AG04449 (cell line): ENCODE measurements at regions not wholly inside any gene's neighbourhood (a gene's known extent, or its start where the extent isn't known, plus 50 kb on each side); places are given as distances from the start of the nearest gene placed in this dataset.
"Not testable (repeated sequence)": the region's sequence is repeated elsewhere in the genome, so short reads cannot be mapped to it uniquely, and the experiment has no call there.

Experiments used
- CTCF ChIA-PET: fragments of 350-600 bp; formaldehyde crosslinking; extraction: SDS; loops from one replicate; lab custom pipeline; 2021; ENCODE audit warnings: antibody characterized with exemption; lab: Yijun Ruan, JAX
- POLR2A ChIA-PET: fragments of 400-600, 350-600 bp; formaldehyde crosslinking; extraction: SDS; loops from one replicate; lab custom pipeline; 2020; ENCODE audit warnings: antibody characterized with exemption, inconsistent platforms; lab: Yijun Ruan, JAX
- DNase-seq: peaks from one replicate; pipeline ENCODE4 v3.0.0-alpha.2; 2010; ENCODE audit warnings: low read depth, low spot score
- H3K4me3 ChIP-seq: 2 replicates; pipeline ENCODE4 v1.5.1; 2011; ENCODE audit warnings: low read depth, mild to moderate bottlenecking, control low read depth, low read length
- TF ChIP-seq, protein P1 (sequence below): IDR thresholded peaks from one replicate; pipeline ENCODE4 v1.5.1; 2011; ENCODE audit warnings: mild to moderate bottlenecking, moderate library complexity, low read length, control low read depth, inconsistent platforms; ENCODE audit not compliant: insufficient read depth; ENCODE audit errors: missing control alignments

DNA sequence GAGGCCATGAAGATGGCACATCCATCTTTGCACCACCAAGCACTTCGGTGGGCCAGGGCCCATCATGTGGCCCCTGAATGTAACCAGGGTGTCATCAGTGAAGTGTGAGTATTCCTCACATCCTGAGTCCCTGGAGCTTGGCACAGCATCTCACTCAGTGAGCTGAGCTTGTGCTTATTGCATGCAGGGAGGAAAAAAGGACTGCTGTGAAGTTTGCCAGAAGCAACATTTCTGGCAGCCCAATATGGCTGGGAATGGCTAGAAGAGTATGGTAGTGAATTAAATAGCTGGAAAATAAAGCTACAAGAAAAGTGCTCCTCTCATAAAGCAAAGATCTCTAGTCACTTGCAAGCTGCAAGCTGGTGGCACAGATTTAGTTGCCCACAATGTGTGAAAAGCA lies 109.3 kb downstream of the TNFSF18 start:
- POLR2A ChIA-PET, result interaction anchor here (1.7 kb wide), 1 partner anchor 9 kb away, joined by 5 read pairs; no protein-coding TSS in a partner anchor
- DNase-seq, result no peak
- H3K4me3 ChIP-seq, result no peak overlapping the region
- CTCF ChIA-PET, result interaction anchor here (0.6 to 2.6 kb wide), 7 partner anchors 12 to 261 kb away, joined by 3 to 13 read pairs (median 3); no protein-coding TSS in a partner anchor
- TF ChIP-seq, protein P1, sequence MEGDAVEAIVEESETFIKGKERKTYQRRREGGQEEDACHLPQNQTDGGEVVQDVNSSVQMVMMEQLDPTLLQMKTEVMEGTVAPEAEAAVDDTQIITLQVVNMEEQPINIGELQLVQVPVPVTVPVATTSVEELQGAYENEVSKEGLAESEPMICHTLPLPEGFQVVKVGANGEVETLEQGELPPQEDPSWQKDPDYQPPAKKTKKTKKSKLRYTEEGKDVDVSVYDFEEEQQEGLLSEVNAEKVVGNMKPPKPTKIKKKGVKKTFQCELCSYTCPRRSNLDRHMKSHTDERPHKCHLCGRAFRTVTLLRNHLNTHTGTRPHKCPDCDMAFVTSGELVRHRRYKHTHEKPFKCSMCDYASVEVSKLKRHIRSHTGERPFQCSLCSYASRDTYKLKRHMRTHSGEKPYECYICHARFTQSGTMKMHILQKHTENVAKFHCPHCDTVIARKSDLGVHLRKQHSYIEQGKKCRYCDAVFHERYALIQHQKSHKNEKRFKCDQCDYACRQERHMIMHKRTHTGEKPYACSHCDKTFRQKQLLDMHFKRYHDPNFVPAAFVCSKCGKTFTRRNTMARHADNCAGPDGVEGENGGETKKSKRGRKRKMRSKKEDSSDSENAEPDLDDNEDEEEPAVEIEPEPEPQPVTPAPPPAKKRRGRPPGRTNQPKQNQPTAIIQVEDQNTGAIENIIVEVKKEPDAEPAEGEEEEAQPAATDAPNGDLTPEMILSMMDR, result no peak

DNA sequence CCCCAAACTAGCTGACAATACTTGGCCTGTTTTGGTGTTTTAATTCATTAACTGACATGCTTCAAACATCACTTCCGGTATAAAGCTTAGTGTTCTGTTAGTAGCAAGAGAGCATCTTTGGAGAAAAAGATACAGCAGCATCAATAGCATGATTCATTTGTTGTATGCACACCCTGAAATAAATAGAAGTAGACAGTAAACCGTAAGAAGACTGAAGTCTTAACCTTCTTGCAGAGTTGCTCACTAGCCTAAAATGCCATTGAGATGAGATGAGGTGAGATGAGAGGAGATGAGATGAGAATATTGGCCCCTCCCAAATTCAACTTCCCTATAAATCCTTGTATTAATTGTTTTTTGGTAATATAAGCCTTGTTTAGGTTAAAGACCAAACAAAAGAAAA lies 108.8 kb downstream of the TNFSF18 start:
- ChIA-PET POLR2A (interaction anchor here (1.7 kb wide), 1 partner anchor 8 kb away, joined by 5 read pairs; no protein-coding TSS in a partner anchor), CTCF (interaction anchor here (0.6 to 1.4 kb wide), 5 partner anchors 12 to 260 kb away, joined by 3 to 4 read pairs (median 3); no protein-coding TSS in a partner anchor)
- TF ChIP-seq, protein P1, result no peak
- H3K4me3 ChIP-seq, result no peak overlapping the region
- DNase-seq, result no peak

DNA sequence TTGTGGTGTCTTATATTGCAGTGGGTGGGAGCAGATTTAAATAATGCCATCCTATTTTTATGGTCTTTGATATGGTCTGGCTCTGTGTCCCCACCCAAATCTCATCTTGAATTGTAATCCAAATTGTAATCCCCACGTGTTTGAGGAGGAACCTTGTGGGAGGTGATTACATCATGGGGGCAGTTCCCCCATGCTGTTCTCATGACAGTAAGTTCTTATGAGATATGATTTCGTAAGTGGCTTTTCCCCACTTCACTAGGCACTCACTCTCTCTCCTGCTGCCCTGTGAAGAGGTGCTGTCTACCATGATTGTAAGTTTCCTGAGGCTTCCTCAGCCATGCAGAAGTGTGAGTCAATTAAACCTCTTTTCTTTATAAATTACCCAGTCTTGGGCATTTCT lies 107.6 kb downstream of the TNFSF18 start:
- CTCF ChIA-PET, H3K4me3 ChIP-seq, DNase-seq, POLR2A ChIA-PET: not testable (repeated sequence)

DNA sequence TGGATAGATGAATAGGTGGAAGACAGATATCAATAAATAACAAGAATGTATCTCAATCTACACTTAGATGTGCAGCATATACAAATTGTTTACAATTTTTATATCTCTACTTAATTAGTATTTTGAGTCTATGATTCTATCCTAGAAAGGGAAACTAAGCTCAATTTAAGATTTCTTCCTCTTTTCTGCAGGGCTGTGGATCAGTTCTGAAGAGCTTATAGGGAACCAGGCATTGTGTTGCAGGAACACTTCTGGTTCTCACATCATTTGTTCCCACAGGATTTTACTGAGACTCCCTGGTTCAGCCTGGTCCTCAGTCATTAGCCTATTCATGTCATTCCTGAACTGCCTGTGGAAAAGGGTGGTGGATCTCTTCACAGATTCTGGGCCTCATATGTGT lies 105.8 kb downstream of the TNFSF18 start:
- POLR2A ChIA-PET, result interaction anchor here (0.5 kb wide), 1 partner anchor 11 kb away, joined by 3 read pairs; no protein-coding TSS in a partner anchor
- TF ChIP-seq, protein P1, result no peak
- no peak for DNase-seq
- CTCF ChIA-PET, result interaction anchor here (2.7 kb wide), 1 partner anchor 118 kb away, joined by 6 read pairs; no protein-coding TSS in a partner anchor
- no peak overlapping the region for H3K4me3 ChIP-seq

DNA sequence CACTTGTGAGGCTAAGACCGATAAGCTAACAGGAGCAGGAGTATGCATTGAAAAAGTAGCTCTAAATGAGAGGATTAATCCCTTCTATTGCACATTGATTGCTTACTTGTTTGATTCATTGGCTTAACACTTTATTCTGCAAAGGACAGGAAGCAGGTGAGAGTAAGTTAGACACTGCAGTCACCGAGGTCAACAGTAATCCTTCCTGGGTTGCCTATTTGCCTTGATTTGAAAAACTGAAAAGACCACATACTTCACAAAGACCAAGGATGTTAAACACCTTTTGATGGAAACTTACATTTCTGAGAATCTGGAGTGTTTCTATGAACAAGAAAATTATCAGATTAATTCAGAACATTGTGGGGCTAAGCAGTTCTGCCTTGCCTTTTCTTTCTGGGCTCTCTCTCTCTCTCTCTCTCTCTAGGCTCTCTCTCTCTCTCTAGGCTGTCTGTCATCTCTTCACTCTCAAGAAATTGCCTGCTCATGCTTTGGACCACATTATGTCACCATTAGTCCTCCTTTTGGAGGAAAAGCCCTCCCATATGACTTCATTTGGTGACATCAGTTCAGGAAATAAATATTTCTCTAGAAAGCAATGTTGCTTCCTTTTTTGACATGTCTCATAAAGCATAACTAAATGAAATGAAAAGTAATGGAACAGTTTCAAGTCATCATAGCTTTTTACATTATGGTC lies 103.8 kb downstream of the TNFSF18 start:
- H3K4me3 ChIP-seq, result no peak overlapping the region
- TF ChIP-seq, protein P1, result no peak
- ChIA-PET CTCF (interaction anchor here (1.1 kb wide), 1 partner anchor 51 kb away, joined by 3 read pairs; no protein-coding TSS in a partner anchor), POLR2A (interaction anchor here (0.7 kb wide), 1 partner anchor 37 kb away, joined by 3 read pairs; no protein-coding TSS in a partner anchor)
- DNase-seq, result no peak

DNA sequence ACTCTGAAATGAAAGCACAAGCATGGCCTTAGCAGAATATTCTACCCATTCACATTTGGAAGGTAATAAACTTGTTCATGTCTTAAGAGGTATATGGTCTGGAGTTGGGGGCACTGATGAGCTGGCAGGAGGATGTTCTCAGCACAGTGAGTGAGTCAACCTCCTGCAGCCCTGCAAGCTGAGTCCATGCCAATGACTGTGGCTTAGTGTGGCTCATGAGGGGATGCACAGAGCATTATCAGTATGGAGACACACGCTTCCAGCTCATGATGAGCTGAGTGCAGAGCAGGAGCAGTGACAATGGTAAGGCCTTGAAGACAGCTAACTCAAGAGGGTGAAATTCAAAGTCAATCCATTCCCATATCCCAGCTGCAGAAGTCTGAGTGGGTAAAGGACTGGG lies 102.3 kb downstream of the TNFSF18 start:
- TF ChIP-seq, protein P1, result no peak
- DNase-seq, result no peak
- POLR2A ChIA-PET, result interaction anchor here (0.7 to 1.7 kb wide), 2 partner anchors 8 to 278 kb away, joined by 3 to 5 read pairs; no protein-coding TSS in a partner anchor
- CTCF ChIA-PET, result interaction anchor here (0.8 to 1.1 kb wide), 6 partner anchors 9 to 255 kb away, joined by 3 to 4 read pairs (median 3); no protein-coding TSS in a partner anchor
- H3K4me3 ChIP-seq, result no peak overlapping the region
